HUES6 (cell line): ENCODE measurements at regions not wholly inside any gene's neighbourhood (a gene's known extent, or its start where the extent isn't known, plus 50 kb on each side); places are given as distances from the start of the nearest gene placed in this dataset.

Experiments used
- H3K27ac ChIP-seq: 2 replicates; pipeline ENCODE4 v1.7.0; 2013; ENCODE audit warnings: low read depth, mild to moderate bottlenecking, low read length, inconsistent platforms
- H3K27me3 ChIP-seq: 2 replicates; pipeline ENCODE4 v1.6.1; 2013; ENCODE audit warnings: low read length; ENCODE audit not compliant: control insufficient read depth, insufficient read depth
- H3K36me3 ChIP-seq: 2 replicates; pipeline ENCODE4 v1.6.1; 2013; ENCODE audit warnings: low read length; ENCODE audit not compliant: control insufficient read depth, insufficient read depth
- H3K4me1 ChIP-seq: 2 replicates; pipeline ENCODE4 v1.6.1; 2013; ENCODE audit warnings: low read length; ENCODE audit not compliant: control insufficient read depth, insufficient read depth
- H3K4me3 ChIP-seq: 2 replicates; pipeline ENCODE4 v1.5.1; 2013; ENCODE audit warnings: low read depth, low read length
- H3K9ac ChIP-seq: one replicate; pipeline ENCODE4 v1.6.1; 2013; ENCODE audit warnings: mild to moderate bottlenecking, low read length
- H3K9me3 ChIP-seq: 2 replicates; pipeline ENCODE4 v1.6.1; 2013; ENCODE audit warnings: low read depth, low read length; ENCODE audit not compliant: control insufficient read depth, insufficient read depth

DNA sequence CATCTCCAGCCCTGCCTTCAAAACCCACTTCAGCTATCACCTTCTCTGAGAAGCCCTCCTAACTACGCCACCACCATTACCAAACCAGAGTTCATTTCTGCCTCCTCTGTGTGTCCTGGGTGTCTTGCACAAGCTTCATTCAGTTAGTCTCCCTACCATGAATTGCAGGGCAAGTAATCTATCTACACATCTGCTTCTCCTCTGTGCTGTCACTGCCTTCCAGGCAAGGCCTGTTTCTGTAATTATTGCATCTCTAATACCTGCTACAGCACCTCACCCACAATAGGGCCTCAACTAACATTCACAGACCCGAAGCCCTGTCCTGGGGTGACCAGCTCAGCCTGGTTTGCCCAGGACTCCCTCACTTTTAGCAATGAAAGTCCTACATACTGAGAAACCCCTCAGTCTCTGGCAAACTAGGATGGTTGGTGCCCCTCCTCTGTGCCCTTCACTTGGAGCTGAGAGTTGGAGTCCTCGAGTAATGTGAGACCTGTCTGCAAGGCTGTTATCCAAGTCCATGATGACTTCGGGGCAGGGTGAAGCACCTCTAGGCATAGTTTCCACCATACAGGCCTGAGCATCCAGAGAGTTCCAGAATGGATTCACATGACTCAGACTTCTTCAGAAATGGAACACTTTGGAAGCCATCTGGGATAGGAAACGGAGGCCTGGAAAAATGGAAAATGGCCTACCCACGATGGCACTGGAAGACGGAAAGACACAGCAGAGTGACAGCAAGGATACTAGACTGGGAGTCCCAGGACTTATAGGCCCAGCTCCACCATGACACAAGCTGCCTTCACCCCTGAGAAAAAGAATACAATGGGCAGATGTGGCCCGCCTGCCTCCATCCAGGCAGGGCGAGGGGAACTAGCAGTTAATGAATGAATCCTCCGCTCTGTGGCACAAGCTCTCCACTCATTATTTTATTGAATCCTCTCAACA is 269.3 kb downstream of the BUD13 start:
- no peaks in the 10 kb centered on the region for H3K9me3 ChIP-seq
- no peak overlapping the region for H3K27ac ChIP-seq
- peaks cover 61% of the 10 kb centered on the region for H3K4me1 ChIP-seq
- H3K4me3 ChIP-seq, result no peak overlapping the region
- H3K9ac ChIP-seq, result no peak overlapping the region
- H3K27me3 ChIP-seq, result peaks cover 21% of the 10 kb centered on the region
- no peaks in the 10 kb centered on the region for H3K36me3 ChIP-seq

DNA sequence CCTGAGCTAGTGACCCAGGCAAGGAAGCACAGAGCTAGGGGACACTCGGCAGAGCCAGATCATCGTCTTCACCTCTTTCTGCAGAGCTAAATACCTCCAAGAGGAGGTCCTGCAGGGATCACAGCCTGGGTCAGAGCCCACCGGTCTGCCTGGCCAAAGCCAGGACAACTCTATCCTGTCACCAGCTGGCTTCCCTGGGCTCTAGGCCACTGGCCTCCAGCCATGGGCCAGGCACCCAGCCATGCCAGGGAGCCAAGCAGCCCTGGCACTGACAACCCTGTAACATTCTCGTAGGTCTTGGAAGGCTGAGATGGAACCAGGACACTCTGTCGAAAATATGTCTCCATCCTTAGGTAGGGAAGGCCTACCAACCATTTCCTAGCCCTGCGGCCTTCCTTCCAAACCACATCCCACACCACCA is 270.1 kb downstream of the BUD13 start:
- Histone ChIP-seq H3K9me3 (no peaks in the 10 kb centered on the region), H3K27ac (no peak overlapping the region), H3K36me3 (no peaks in the 10 kb centered on the region), H3K9ac (no peak overlapping the region), H3K4me3 (no peak overlapping the region), H3K27me3 (peaks cover 23% of the 10 kb centered on the region), H3K4me1 (peaks cover 65% of the 10 kb centered on the region)

DNA sequence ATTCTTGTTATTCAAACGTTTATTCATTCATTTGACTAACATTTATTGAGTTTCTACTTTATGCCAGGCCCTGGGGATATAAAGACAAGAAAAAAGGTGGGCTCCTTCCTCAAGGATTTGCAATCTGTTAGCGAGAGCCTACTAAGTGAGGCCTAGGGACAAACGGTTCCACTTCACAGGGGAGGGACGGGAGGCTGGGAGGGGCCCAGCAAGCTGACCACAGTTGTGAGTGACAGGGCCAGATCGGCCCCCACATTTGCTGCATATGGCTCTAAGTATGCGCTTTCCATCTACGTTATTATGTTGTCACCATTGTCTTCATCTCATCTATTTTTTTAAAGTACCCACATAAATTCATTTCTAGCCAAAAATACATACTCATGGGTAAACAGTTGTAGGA is 271.1 kb downstream of the BUD13 start:
- Histone ChIP-seq H3K4me3 (peak overlapping the region; percentile 42), H3K27ac (no peak overlapping the region), H3K9me3 (no peaks in the 10 kb centered on the region), H3K9ac (no peak overlapping the region), H3K4me1 (peaks cover 65% of the 10 kb centered on the region), H3K36me3 (no peaks in the 10 kb centered on the region), H3K27me3 (peaks cover 29% of the 10 kb centered on the region)

DNA sequence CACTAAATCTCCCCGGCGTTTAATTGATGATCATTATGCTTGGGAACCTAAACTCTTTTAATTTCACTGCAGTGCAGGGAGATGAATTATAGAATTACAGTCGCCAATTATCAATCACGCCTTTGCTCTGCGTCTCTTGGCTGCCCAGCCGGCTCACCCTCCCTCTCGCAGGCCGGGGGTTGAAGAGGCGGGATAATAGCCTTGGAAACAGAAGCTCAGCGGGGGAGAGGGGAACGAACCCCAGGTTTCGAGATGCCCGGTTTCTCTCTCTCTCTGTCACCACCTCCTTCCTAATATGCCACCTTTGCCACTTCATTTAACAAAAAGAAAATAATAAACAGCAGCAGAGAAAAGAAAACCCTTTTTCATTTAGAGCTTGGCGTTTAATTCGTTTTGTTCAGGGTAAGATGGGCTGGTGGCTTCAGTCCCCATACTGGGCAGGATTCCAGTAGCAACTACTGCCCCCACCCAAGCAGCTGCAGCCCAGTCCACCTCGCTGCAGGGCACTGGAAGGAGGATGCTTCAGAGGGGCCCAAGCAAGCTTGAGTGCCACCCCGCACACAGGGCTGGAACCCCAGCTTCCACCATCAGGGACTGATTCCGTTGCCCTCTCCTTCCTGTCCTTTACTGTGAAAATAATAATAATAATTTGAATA is 271.7 kb downstream of the BUD13 start:
- Histone ChIP-seq H3K9ac (no peak overlapping the region), H3K4me1 (peaks cover 60% of the 10 kb centered on the region), H3K27ac (no peak overlapping the region), H3K9me3 (no peaks in the 10 kb centered on the region), H3K36me3 (no peaks in the 10 kb centered on the region), H3K27me3 (peaks cover 29% of the 10 kb centered on the region), H3K4me3 (peak overlapping the region; percentile 42)

DNA sequence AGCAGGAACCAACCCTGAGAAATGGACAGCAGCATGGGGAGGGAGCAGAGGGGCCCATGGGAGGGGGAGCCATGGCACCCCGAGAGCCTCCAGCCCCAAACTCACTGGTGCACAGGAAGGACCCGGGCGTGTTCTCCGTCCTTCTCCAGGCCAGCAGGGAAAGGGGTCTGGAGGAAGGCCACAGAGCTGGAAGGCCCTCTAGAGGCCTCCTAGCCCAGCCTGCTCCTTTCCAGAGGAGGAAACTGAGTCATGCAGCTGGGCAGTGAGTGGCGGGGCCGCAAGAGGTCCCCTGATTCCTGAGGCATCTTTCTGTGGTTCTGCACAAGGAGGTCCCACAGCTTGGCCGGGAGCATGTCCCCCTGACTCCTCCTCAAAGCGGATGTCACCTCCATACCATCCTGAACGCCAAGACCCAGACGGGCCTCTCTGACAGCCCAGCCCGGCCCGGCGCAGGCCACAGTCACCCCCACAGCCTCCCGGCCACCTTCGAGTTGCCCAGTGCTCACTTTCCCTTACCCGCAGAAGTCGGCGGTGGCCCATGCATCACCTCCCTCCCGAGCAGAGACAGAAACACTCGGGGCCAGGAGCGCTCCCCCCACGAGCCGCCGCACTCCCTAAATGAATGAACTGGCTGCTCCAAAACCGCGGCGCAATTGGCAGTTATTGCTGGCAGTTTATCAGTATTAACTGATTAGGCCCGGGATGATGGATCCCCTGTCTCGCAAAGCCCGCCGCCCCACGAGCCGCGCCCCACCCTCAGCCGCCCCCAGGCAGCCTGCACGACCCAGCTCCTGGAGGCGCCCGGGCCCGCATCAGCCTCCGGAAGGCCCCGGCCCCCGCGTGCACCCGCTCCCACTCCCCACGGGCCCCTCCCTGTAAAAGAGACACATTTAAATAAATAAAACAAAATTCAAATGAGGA is 272.5 kb downstream of the BUD13 start:
- Histone ChIP-seq H3K9me3 (no peaks in the 10 kb centered on the region), H3K36me3 (no peaks in the 10 kb centered on the region), H3K9ac (no peak overlapping the region), H3K4me3 (0 out of 2 replicates have a peak overlapping the region, but pooled peaks have one; percentile 42), H3K27ac (no peak overlapping the region), H3K4me1 (peaks cover 53% of the 10 kb centered on the region), H3K27me3 (peaks cover 29% of the 10 kb centered on the region)

DNA sequence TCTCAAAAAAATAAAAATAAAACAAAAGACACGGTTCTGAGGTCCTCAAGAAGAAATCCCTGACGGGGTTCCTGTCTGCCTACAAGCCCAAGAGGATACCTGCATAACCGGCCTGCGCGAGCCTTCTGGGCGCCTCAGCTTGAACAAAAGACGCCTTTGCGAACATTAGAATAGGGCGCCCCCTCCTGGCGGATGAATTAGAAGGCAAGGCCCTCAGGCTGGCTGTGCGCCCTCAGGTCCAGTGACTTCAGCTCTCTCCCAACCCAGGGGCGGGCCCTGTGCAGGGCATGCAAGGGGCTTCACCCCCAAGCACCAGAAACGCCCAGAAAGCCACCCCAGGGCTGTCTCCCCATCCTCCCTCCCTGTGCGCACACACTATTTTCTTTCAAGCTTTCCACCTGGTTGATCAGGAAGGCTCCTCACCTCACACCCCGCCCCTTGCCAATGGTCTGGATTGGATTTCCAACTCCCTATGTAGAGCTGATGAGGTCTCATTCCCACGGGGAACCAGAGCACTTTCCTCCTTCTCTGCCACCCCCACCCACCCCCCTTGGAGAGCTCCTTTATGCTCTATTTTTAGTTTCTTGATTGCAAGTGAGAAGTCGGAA is 273.3 kb downstream of the BUD13 start:
- Histone ChIP-seq H3K27me3 (peaks cover 29% of the 10 kb centered on the region), H3K4me1 (peaks cover 45% of the 10 kb centered on the region), H3K9me3 (no peaks in the 10 kb centered on the region), H3K36me3 (no peaks in the 10 kb centered on the region), H3K4me3 (no peak overlapping the region), H3K27ac (no peak overlapping the region), H3K9ac (no peak overlapping the region)

DNA sequence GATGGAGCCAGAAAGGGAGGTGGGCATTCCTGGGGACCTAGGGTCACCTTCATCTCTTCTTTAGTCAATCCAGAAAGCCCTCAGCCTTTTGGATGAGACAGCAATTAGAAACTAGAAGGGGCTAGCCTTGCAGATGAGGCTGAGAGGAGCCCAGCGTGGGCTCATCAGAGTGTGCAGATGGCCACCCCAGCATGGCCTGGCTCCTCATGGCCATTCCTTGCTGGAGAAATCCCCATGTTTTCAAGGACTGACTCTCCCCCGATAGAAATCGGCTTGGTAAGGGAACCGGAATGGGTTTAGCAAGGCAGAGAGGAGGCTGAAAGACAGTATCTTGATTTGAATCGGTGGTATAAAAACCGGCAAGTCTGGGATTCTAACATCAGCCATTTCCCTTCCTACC is 274.6 kb downstream of the BUD13 start:
- Histone ChIP-seq H3K27me3 (peaks cover 27% of the 10 kb centered on the region), H3K9me3 (no peaks in the 10 kb centered on the region), H3K9ac (no peak overlapping the region), H3K36me3 (no peaks in the 10 kb centered on the region), H3K4me3 (no peak overlapping the region), H3K27ac (no peak overlapping the region), H3K4me1 (peaks cover 41% of the 10 kb centered on the region)

DNA sequence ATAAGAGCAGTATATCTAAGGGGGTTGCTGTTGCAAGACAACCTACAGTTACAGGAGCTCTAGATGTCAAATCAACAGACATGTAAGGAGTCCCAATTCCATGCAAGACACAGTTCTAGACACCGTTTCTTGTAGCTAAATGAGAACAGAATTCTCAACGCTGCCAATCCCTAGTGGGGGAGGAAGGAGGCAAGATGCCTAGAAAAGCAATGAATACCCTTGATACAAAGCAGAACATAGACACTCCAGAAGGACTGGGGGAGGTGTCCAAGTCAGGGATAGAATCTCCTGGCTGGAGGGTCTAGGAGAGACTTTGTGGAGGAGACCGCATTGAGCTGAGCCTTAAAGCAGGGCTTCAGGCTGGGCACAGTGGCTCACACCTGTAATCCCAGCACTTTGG is 280.2 kb downstream of the BUD13 start:
- Histone ChIP-seq H3K9me3 (no peaks in the 10 kb centered on the region), H3K27me3 (peaks cover 54% of the 10 kb centered on the region), H3K27ac (no peak overlapping the region), H3K36me3 (no peaks in the 10 kb centered on the region), H3K4me3 (no peak overlapping the region), H3K9ac (no peak overlapping the region), H3K4me1 (peaks cover 11% of the 10 kb centered on the region; the same call in 1 of the 2 replicates)

DNA sequence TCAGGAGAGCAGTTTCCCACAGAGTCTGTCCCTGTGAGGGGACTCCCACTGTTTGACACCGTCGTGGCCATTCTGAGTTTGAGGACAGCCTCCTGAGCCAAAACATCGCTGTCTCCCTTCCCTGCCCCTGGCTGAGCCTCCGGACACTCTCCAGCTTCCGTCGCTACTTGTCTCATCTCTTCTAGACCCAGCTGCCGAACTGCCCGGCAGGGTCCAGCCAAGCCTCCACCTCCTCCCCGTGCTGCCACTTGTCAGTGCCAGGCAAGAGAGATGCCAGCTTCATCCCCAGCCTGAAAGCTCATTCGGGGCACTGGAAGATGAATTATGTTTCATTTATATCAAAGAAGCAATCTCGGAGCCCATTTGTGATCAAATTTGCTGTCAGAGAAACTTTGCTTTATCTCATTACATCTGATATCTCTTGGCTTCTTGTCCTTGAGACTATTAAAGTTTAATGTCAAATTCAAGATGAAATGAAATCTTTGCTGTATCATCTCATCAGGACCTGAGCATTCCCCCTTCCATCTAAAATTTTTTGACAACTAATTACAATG is 283.9 kb downstream of the BUD13 start:
- H3K4me3 ChIP-seq, result no peak overlapping the region
- H3K27me3 ChIP-seq, result peaks cover 83% of the 10 kb centered on the region
- no peaks in the 10 kb centered on the region for H3K9me3 ChIP-seq
- H3K36me3 ChIP-seq, result no peaks in the 10 kb centered on the region
- H3K27ac ChIP-seq, result no peak overlapping the region
- no peak overlapping the region for H3K9ac ChIP-seq
- H3K4me1 ChIP-seq, result peaks cover 11% of the 10 kb centered on the region; the same call in 1 of the 2 replicates

DNA sequence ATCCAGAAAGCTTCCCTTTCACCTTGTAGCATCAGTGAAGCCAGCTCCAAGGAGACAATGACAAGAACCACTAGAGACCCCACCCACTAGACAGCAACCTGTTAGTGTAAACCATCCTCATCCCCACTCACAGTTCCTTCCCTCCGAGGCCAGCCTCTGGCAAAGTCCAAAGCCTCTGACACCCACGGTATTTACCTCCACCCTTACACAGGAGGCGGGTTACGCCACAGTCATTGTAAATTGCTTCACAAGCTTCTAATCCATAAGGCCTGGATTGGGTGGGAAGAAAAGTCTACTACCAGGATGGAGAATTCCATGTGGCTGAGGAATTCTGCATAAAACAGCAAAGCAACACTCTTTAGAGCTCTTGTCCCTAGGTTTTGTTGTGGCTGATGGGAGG is 287.4 kb downstream of the BUD13 start:
- no peak overlapping the region for H3K27ac ChIP-seq
- H3K9me3 ChIP-seq, result no peaks in the 10 kb centered on the region
- peaks cover 14% of the 10 kb centered on the region for H3K4me1 ChIP-seq
- H3K9ac ChIP-seq, result no peak overlapping the region
- no peaks in the 10 kb centered on the region for H3K36me3 ChIP-seq
- peaks cover 79% of the 10 kb centered on the region for H3K27me3 ChIP-seq
- H3K4me3 ChIP-seq, result no peak overlapping the region
